Endothelial cell of umbilical vein (primary cell): ENCODE measurements at regions not wholly inside any gene's neighbourhood (a gene's known extent, or its start where the extent isn't known, plus 50 kb on each side); places are given as distances from the start of the nearest gene placed in this dataset.

Experiments
- BruUV-seq: library from RNA; stranded (reverse); fragments of 400-500 nt; replicated peaks from 2 replicates; lab custom pipeline; 2021; lab: Mats Ljungman, UMichigan
- CTCF ChIA-PET: fragments of 300-600, 350-600 bp; sonication (Branson Sonifier 250); formaldehyde crosslinking; loops from one replicate; lab custom pipeline; 2021; ENCODE audit warnings: antibody characterized with exemption, inconsistent platforms; lab: Charles Lee
- POLR2A ChIA-PET: fragments of 300-600, 350-600 bp; sonication (Branson Sonifier 250); formaldehyde crosslinking; loops from one replicate; lab custom pipeline; 2021; ENCODE audit warnings: antibody characterized with exemption, inconsistent platforms; lab: Charles Lee
- DNase-seq: peaks from one replicate; pipeline ENCODE4 v3.0.0-alpha.2; 2011; ENCODE audit warnings: low read depth, low spot score
- FAIRE-seq: peaks from 2 replicates; lab custom pipeline; 2011; peaks lifted over from hg19 to GRCh38; lab: Jason Lieb, UNC
- H2AFZ ChIP-seq: 2 replicates; pipeline ENCODE4 v1.6.0; 2012; ENCODE audit warnings: low read depth, low read length, control low read depth, inconsistent platforms
- H3K27ac ChIP-seq: 2 replicates; pipeline ENCODE4 v1.5.1; 2011; ENCODE audit warnings: low read depth, mild to moderate bottlenecking, control low read depth, low read length, moderate library complexity; ENCODE audit not compliant: insufficient read depth
- H3K27me3 ChIP-seq, 2 experiments: 2 replicates each; pipeline versions ENCODE4 v1.6.0 to v1.6.1; 2011; ENCODE audit warnings: low read length in 2 of 2, mixed read lengths in 1 of 2; ENCODE audit not compliant: control insufficient read depth in 2 of 2, insufficient read depth in 2 of 2
- H3K36me3 ChIP-seq, 2 experiments: 2 replicates in 1 of 2; 3 replicates in 1 of 2; pipeline ENCODE4 v1.5.1; 2011; ENCODE audit warnings: low read length in 2 of 2, mild to moderate bottlenecking in 1 of 2, moderate library complexity in 1 of 2; ENCODE audit not compliant: control insufficient read depth in 2 of 2, insufficient read depth in 2 of 2; ENCODE audit errors: extremely low read depth in 1 of 2
- H3K4me1 ChIP-seq: 3 replicates; pipeline ENCODE4 v1.5.1; 2011; ENCODE audit warnings: mild to moderate bottlenecking, low read length; ENCODE audit not compliant: control insufficient read depth, insufficient read depth; ENCODE audit errors: extremely low read depth
- H3K4me2 ChIP-seq: 2 replicates; pipeline ENCODE4 v1.6.1; 2011; ENCODE audit warnings: low read length, control low read depth, mixed read lengths; ENCODE audit not compliant: insufficient read depth
- H3K4me3 ChIP-seq, 3 experiments: fragments of 200-600 bp in 1 of 3; sonication (generic), shearing (Covaris generic) in 1 of 3; replicated peaks in 1 of 3; 2 replicates each; pipeline ENCODE4 v1.5.1; 2011 to 2016; ENCODE audit warnings: control low read depth in 3 of 3, low read length in 3 of 3, mild to moderate bottlenecking in 2 of 3, inconsistent platforms in 1 of 3, low read depth in 1 of 3, moderate library complexity in 1 of 3; ENCODE audit not compliant: insufficient read depth in 1 of 3
- H3K79me2 ChIP-seq: 2 replicates; pipeline ENCODE4 v1.6.0; 2012; ENCODE audit warnings: low read length, inconsistent platforms; ENCODE audit not compliant: control insufficient read depth, insufficient read depth
- H3K9ac ChIP-seq: replicated peaks from 2 replicates; pipeline ENCODE3; 2011; ENCODE audit warnings: low read length, control low read depth; ENCODE audit not compliant: insufficient read depth; ENCODE audit errors: extremely low read depth
- H3K9me1 ChIP-seq: replicated peaks from 3 replicates; pipeline ENCODE4 v1.6.0; 2011; ENCODE audit warnings: mild to moderate bottlenecking, low read length; ENCODE audit not compliant: control insufficient read depth, insufficient read depth; ENCODE audit errors: extremely low read depth
- H3K9me3 ChIP-seq: replicated peaks from 2 replicates; pipeline ENCODE4 v1.5.1; 2012; ENCODE audit warnings: low read length, inconsistent platforms; ENCODE audit not compliant: control insufficient read depth, insufficient read depth
- H4K20me1 ChIP-seq: replicated peaks from 2 replicates; pipeline ENCODE3; 2011; ENCODE audit warnings: mild to moderate bottlenecking, low read length; ENCODE audit not compliant: control insufficient read depth, insufficient read depth; ENCODE audit errors: extremely low read depth
- JUN ChIP-seq: IDR thresholded peaks from 2 replicates; pipeline ENCODE4 v1.6.1; 2011; ENCODE audit warnings: borderline replicate concordance, low read depth; ENCODE audit not compliant: insufficient read length, insufficient read depth
- MYC ChIP-seq: IDR thresholded peaks from one replicate; pipeline ENCODE4 v1.6.1; 2011; ENCODE audit warnings: mild to moderate bottlenecking, low read depth, low read length
- POLR2AphosphoS5 ChIP-seq: IDR thresholded peaks from 2 replicates; pipeline ENCODE4 v1.6.1; 2012; ENCODE audit warnings: low read depth, mild to moderate bottlenecking, control low read depth, low read length, moderate library complexity; ENCODE audit not compliant: insufficient read depth
- dilution Hi-C: fragments of 300-500 bp; cut with MboI; formaldehyde crosslinking; loops from one replicate; pipeline ENCODE4 v1.15.0; 2019; ENCODE audit warnings: low sequenced_read_pairs; ENCODE audit not compliant: extremely low pct_ligation_motif_present
- intact Hi-C: fragments of 100-400 bp; cut with micrococcal nuclease; formaldehyde crosslinking; loops from one replicate; pipeline ENCODE4 v1.10.0; 2022
- TF ChIP-seq, protein P1 (sequence below), 2 donors: IDR thresholded peaks; 1 replicate in 1 of 2; 2 replicates in 1 of 2; pipeline ENCODE4 v1.5.1; 2011; ENCODE audit warnings: low read length in 2 of 2, mild to moderate bottlenecking in 2 of 2, moderate library complexity in 2 of 2, control low read depth in 1 of 2, inconsistent platforms in 1 of 2, low read depth in 1 of 2; ENCODE audit not compliant: insufficient read depth in 1 of 2; ENCODE audit errors: extremely low read depth in 1 of 2
- TF ChIP-seq, protein P2 (sequence below): IDR thresholded peaks from 2 replicates; pipeline ENCODE4 v1.6.1; 2011; ENCODE audit not compliant: insufficient read depth, insufficient read length

DNA sequence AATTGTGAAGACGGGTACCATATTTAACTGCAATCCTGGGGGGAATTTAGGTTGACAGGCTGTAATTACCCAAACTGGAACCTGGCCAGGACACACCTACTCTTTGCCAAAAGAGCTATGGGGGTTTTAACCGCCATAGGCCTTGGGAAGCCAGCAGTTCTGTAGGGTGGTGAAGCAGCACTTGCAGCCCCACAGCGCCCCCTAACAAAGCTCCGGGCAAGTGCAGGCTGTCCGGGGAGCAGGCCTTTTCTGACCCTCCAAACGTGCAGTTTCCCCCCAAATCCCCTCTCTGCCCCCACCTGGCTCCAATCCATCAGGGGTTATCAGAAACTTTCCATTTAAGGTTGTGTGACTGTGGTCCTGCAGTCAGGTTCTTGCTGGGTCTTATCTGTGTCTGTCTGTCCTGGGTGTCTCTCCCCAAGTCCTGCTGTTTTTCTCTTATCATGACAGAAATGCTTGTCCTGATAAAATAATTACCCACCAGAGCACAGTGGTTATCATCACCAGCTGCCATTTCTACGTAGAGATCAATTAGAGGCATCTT lies 350.9 kb downstream of the MID1IP1 start:
- BruUV-seq, result no TSS peak
- no peaks in the 10 kb centered on the region for H3K36me3 ChIP-seq
- no peak for TF ChIP-seq JUN
- TF ChIP-seq, protein P1, sequence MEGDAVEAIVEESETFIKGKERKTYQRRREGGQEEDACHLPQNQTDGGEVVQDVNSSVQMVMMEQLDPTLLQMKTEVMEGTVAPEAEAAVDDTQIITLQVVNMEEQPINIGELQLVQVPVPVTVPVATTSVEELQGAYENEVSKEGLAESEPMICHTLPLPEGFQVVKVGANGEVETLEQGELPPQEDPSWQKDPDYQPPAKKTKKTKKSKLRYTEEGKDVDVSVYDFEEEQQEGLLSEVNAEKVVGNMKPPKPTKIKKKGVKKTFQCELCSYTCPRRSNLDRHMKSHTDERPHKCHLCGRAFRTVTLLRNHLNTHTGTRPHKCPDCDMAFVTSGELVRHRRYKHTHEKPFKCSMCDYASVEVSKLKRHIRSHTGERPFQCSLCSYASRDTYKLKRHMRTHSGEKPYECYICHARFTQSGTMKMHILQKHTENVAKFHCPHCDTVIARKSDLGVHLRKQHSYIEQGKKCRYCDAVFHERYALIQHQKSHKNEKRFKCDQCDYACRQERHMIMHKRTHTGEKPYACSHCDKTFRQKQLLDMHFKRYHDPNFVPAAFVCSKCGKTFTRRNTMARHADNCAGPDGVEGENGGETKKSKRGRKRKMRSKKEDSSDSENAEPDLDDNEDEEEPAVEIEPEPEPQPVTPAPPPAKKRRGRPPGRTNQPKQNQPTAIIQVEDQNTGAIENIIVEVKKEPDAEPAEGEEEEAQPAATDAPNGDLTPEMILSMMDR (IDR thresholded peaks at IDR 0.05; ENCODE audit: extremely low read depth in 1 of 2, insufficient read depth in 1 of 2, low read depth in 1 of 2, low read length in 2 of 2), result peak; percentile 27 to 45
- FAIRE-seq (no peak), DNase-seq (no peak)
- ChIA-PET CTCF (interaction anchor here (0.6 to 3.4 kb wide), 8 partner anchors 12 to 488 kb away, joined by 3 to 19 read pairs (median 3); no protein-coding TSS in a partner anchor), POLR2A (no interaction called here)
- no peak overlapping the region for H3K4me2 ChIP-seq
- dilution Hi-C loops (no loop called here), intact Hi-C loops (loop anchor here (10.0 kb wide), 1 partner anchor 283 kb away; no protein-coding TSS in a partner anchor)
- H3K27me3 ChIP-seq, result peaks cover 0 to 3% of the 10 kb centered on the region in 2 experiments
- H3K4me3 ChIP-seq, result no peak overlapping the region
- no peaks in the 10 kb centered on the region for H3K79me2 ChIP-seq
- H3K9ac ChIP-seq, result no peak overlapping the region
- no peaks in the 10 kb centered on the region for H4K20me1 ChIP-seq
- no peaks in the 10 kb centered on the region for H3K4me1 ChIP-seq
- no peaks in the 10 kb centered on the region for H3K9me1 ChIP-seq
- no peak overlapping the region for H2AFZ ChIP-seq
- H3K27ac ChIP-seq, result no peak overlapping the region
- H3K9me3 ChIP-seq, result no peaks in the 10 kb centered on the region

DNA sequence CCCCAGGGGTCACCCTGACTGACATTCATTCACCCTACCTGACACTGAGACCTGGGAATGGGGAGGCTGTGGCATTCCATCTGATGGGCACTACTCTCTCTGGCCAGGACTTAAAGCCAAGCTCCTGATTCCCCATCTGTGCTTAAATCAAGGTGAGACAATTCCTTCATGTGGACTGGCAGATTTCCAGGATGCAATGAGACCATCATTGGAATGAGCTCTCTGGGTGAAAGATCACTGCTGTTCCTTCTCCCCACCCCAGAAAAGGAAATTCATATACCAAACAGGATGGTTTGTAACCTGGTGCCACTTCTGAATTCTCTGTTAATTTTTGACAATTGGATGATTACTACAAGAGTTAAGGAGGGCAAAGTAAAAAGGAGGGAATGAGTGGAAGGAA lies 354.8 kb downstream of the MID1IP1 start:
- intact Hi-C loops, result loop anchor here (10.0 kb wide), 1 partner anchor 279 kb away; no protein-coding TSS in a partner anchor
- Histone ChIP-seq H4K20me1 (no peaks in the 10 kb centered on the region), H3K9me3 (no peaks in the 10 kb centered on the region), H3K9me1 (no peaks in the 10 kb centered on the region), H3K27ac (no peak overlapping the region), H3K4me2 (no peak overlapping the region), H2AFZ (no peak overlapping the region), H3K4me3 (no peak overlapping the region), H3K4me1 (no peaks in the 10 kb centered on the region), H3K27me3 (peaks cover 2 to 3% of the 10 kb centered on the region in 2 experiments), H3K36me3 (no peaks in the 10 kb centered on the region), H3K9ac (no peak overlapping the region), H3K79me2 (no peaks in the 10 kb centered on the region)
- ChIA-PET POLR2A (no interaction called here), CTCF (no interaction called here)
- no TSS peak for BruUV-seq
- dilution Hi-C loops, result no loop called here
- FAIRE-seq, result no peak
- TF ChIP-seq JUN (no peak), POLR2AphosphoS5 (no peak), MYC (no peak)
- TF ChIP-seq, protein P2, sequence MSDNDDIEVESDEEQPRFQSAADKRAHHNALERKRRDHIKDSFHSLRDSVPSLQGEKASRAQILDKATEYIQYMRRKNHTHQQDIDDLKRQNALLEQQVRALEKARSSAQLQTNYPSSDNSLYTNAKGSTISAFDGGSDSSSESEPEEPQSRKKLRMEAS, result no peak
- no peak for DNase-seq
